ENCODE measurements at regions not wholly inside any gene's neighbourhood (a gene's known extent, or its start where the extent isn't known, plus 50 kb on each side); places are given as distances from the start of the nearest gene placed in this dataset.

DNA sequence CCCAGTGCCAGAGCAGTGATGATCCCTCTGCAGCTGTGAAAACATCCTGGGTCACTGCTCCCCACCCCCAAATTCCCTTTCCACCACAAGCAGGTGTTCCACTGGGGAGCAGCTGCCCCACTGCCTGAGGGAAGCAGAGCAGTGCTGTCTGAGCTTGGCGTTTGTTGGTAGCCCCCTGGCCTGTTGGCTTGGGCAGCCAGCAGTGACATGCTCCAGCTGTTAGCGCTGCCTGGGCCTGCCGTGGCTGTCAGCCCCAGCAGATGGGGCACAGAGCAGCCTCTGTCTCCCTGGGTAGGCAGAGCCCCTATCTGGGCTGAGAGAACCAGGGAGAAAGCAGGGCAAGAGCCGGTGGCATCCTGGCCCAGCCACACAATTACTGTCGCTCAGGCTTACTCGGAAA lies 247.7 kb downstream of the GLI2 start:
- intact Hi-C loops (cut with micrococcal nuclease) = no loop called here
- Histone ChIP-seq H2AFZ (ENCODE audit: low read depth, low read length) (no peak overlapping the region), H3K27ac (ENCODE audit: insufficient read depth, low read depth, low read length) (no peak overlapping the region), H3K9me1 (replicated peaks; ENCODE audit: control insufficient read depth, extremely low read depth, insufficient read depth, low read length) (no peaks in the 10 kb centered on the region), H3K27me3 (ENCODE audit: control insufficient read depth in 2 of 2, insufficient read depth in 2 of 2, low read length in 2 of 2) (peaks cover 0 to 4% of the 10 kb centered on the region in 2 experiments), H3K4me3 (replicated peaks in 1 of 3; ENCODE audit: insufficient read depth in 1 of 3, low read depth in 1 of 3, low read length in 3 of 3) (no peak overlapping the region), H3K36me3 (ENCODE audit: control insufficient read depth in 2 of 2, extremely low read depth in 1 of 2, insufficient read depth in 2 of 2, low read length in 2 of 2) (no peaks in the 10 kb centered on the region), H3K79me2 (ENCODE audit: control insufficient read depth, insufficient read depth, low read length) (no peaks in the 10 kb centered on the region), H4K20me1 (replicated peaks; ENCODE audit: control insufficient read depth, extremely low read depth, insufficient read depth, low read length) (no peaks in the 10 kb centered on the region), H3K9ac (replicated peaks; ENCODE audit: extremely low read depth, insufficient read depth, low read length) (no peak overlapping the region), H3K4me1 (ENCODE audit: control insufficient read depth, extremely low read depth, insufficient read depth, low read length) (no peaks in the 10 kb centered on the region), H3K4me2 (ENCODE audit: insufficient read depth, low read length) (no peak overlapping the region), H3K9me3 (replicated peaks; ENCODE audit: control insufficient read depth, insufficient read depth, low read length) (no peaks in the 10 kb centered on the region)
- DNase-seq (ENCODE audit: low read depth, low spot score) (no peak), FAIRE-seq (no peak)
- BruUV-seq (replicated peaks) = no TSS peak
- no peak for TF ChIP-seq POLR2A (IDR thresholded peaks at IDR 0.05; ENCODE audit: low read depth, low read length)
- no peak for TF ChIP-seq POLR2AphosphoS5 (IDR thresholded peaks at IDR 0.05; ENCODE audit: insufficient read depth, low read depth, low read length)
- TF ChIP-seq FOS (IDR thresholded peaks at IDR 0.05; ENCODE audit: borderline replicate concordance, insufficient read depth, low read length) = no peak
- TF ChIP-seq, protein P1, sequence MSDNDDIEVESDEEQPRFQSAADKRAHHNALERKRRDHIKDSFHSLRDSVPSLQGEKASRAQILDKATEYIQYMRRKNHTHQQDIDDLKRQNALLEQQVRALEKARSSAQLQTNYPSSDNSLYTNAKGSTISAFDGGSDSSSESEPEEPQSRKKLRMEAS (IDR thresholded peaks at IDR 0.05; ENCODE audit: insufficient read depth, insufficient read length) = no peak
- no peak for TF ChIP-seq MYC (IDR thresholded peaks at IDR 0.05; ENCODE audit: low read depth, low read length)
- TF ChIP-seq GATA2 (IDR thresholded peaks at IDR 0.05; ENCODE audit: insufficient read depth, insufficient read length, low read depth, low read length) = no peak
- no peak for TF ChIP-seq CTCF (IDR thresholded peaks at IDR 0.05; ENCODE audit: extremely low read depth in 1 of 2, insufficient read depth in 1 of 2, low read depth in 1 of 2, low read length in 2 of 2)
- no peak for TF ChIP-seq JUN (IDR thresholded peaks at IDR 0.05; ENCODE audit: borderline replicate concordance, insufficient read depth, insufficient read length, low read depth)
- CTCF ChIA-PET = no interaction called here
- dilution Hi-C loops (cut with MboI; ENCODE audit: extremely low pct_ligation_motif_present, low sequenced_read_pairs) = no loop called here
- POLR2A ChIA-PET = no interaction called here
